Stimulated activated naive CD4-positive, alpha-beta T cell treated with Interleukin-2 at 50 U/mL for 16 hours (primary cell): ENCODE measurements at regions not wholly inside any gene's neighbourhood (a gene's known extent, or its start where the extent isn't known, plus 50 kb on each side); places are given as distances from the start of the nearest gene placed in this dataset.

Experiments used
- DNase-seq: peaks from one replicate; lab custom pipeline; 2025; lab: John Stamatoyannopoulos, UW

- no peak for DNase-seq
Observed at GRCh38 chr7:155138204-155138603, 68.1 kb downstream of the HTR5A start.

GRCh38 chr7:155141562-155141961 lies 71.4 kb downstream of the HTR5A start:
- DNase-seq = no peak

GRCh38 chr7:155143381-155143780 lies 73.3 kb downstream of the HTR5A start:
- no peak for DNase-seq

GRCh38 chr7:155144371-155144770 lies 74.2 kb downstream of the HTR5A start:
- DNase-seq = no peak

- no peak for DNase-seq
Observed at GRCh38 chr7:155145477-155146255, 75.5 kb downstream of the HTR5A start.

- DNase-seq = no peak
Observed at GRCh38 chr7:155147172-155147571, 77.0 kb downstream of the HTR5A start.

GRCh38 chr7:155147624-155148023 lies 77.5 kb downstream of the HTR5A start:
- no peak for DNase-seq

GRCh38 chr7:155153676-155154075 lies 83.6 kb downstream of the HTR5A start:
- DNase-seq = no peak

- no peak for DNase-seq
Observed at GRCh38 chr7:155154586-155154985, 84.5 kb downstream of the HTR5A start.

GRCh38 chr7:155161690-155162089 lies 91.6 kb downstream of the HTR5A start:
- no peak for DNase-seq

- DNase-seq = no peak
Observed at GRCh38 chr7:155162422-155162821, 92.3 kb downstream of the HTR5A start.

- DNase-seq = no peak
Observed at GRCh38 chr7:155163696-155164095, 93.6 kb downstream of the HTR5A start.

- no peak for DNase-seq
Observed at GRCh38 chr7:155164316-155164715, 94.2 kb downstream of the HTR5A start.

- no peak for DNase-seq
Observed at GRCh38 chr7:155166108-155166507, 96.0 kb downstream of the HTR5A start.

GRCh38 chr7:155166673-155167370 lies 96.7 kb downstream of the HTR5A start:
- peak; percentile 41 for DNase-seq

- no peak for DNase-seq
Observed at GRCh38 chr7:155167706-155168365, 97.7 kb downstream of the HTR5A start.

GRCh38 chr7:155168597-155169480 lies 98.7 kb downstream of the HTR5A start:
- no peak for DNase-seq

GRCh38 chr7:155169498-155170065 lies 99.5 kb downstream of the HTR5A start:
- no peak for DNase-seq

GRCh38 chr7:155170331-155170730 lies 100.2 kb downstream of the HTR5A start:
- DNase-seq = no peak

GRCh38 chr7:155172141-155172540 lies 102.0 kb downstream of the HTR5A start:
- DNase-seq = no peak

GRCh38 chr7:155173905-155174304 lies 103.8 kb downstream of the HTR5A start:
- no peak for DNase-seq

GRCh38 chr7:155178096-155178495 lies 108.0 kb downstream of the HTR5A start:
- DNase-seq = no peak
